Endodermal cell (in vitro differentiated cells): ENCODE measurements at regions not wholly inside any gene's neighbourhood (a gene's known extent, or its start where the extent isn't known, plus 50 kb on each side); places are given as distances from the start of the nearest gene placed in this dataset.

Source experiments
- DNase-seq: peaks from one replicate; pipeline ENCODE4 v3.0.0-alpha.2; 2017
- H3K27ac ChIP-seq: 2 replicates; pipeline ENCODE4 v1.5.1; 2013; ENCODE audit warnings: mild to moderate bottlenecking, low read depth, low read length, moderate library complexity
- H3K27me3 ChIP-seq: 2 replicates; pipeline ENCODE4 v1.6.1; 2013; ENCODE audit warnings: mild to moderate bottlenecking, low read length, moderate library complexity; ENCODE audit not compliant: insufficient read depth, control insufficient read depth, poor library complexity, severe bottlenecking
- H3K36me3 ChIP-seq: 2 replicates; pipeline ENCODE4 v1.7.0; 2013; ENCODE audit warnings: mild to moderate bottlenecking, low read length, moderate library complexity; ENCODE audit not compliant: control insufficient read depth, insufficient read depth
- H3K4me1 ChIP-seq: one replicate; pipeline ENCODE4 v1.7.0; 2013; ENCODE audit warnings: low read length; ENCODE audit not compliant: control insufficient read depth, insufficient read depth
- H3K4me3 ChIP-seq: 2 replicates; pipeline ENCODE4 v1.5.1; 2013; ENCODE audit warnings: mild to moderate bottlenecking, low read length, moderate library complexity
- H3K9ac ChIP-seq: 2 replicates; pipeline ENCODE4 v1.6.1; 2013; ENCODE audit warnings: mild to moderate bottlenecking, low read length, moderate library complexity; ENCODE audit not compliant: poor library complexity, severe bottlenecking; ENCODE audit errors: extremely low read depth
- H3K9me3 ChIP-seq: 2 replicates; pipeline ENCODE4 v1.6.1; 2013; ENCODE audit warnings: mild to moderate bottlenecking, low read length, moderate library complexity; ENCODE audit not compliant: control insufficient read depth
- H3K27ac Mint-ChIP-seq: 2 replicates; pipeline ENCODE4 v1.8.0; 2020; ENCODE audit warnings: mixed read lengths
- H3K27me3 Mint-ChIP-seq: 2 replicates; pipeline ENCODE4 v1.8.0; 2021; ENCODE audit warnings: mild to moderate bottlenecking, mixed read lengths; ENCODE audit not compliant: insufficient read depth
- H3K36me3 Mint-ChIP-seq: 2 replicates; pipeline ENCODE4 v1.8.0; 2020; ENCODE audit warnings: low read depth, mixed read lengths
- H3K4me1 Mint-ChIP-seq: 2 replicates; pipeline ENCODE4 v1.8.0; 2020; ENCODE audit warnings: mixed read lengths
- H3K4me3 Mint-ChIP-seq: 2 replicates; pipeline ENCODE4 v1.8.0; 2020; ENCODE audit warnings: mild to moderate bottlenecking, moderate library complexity, mixed read lengths
- H3K9me3 Mint-ChIP-seq: 2 replicates; pipeline ENCODE4 v1.8.0; 2020; ENCODE audit warnings: mild to moderate bottlenecking, mixed read lengths
- CTCF ChIP-seq: fragments of 200-600 bp; sonication (generic); conservative IDR thresholded peaks from 2 replicates; pipeline ENCODE4 v1.5.0; 2021; ENCODE audit warnings: antibody characterized with exemption, mild to moderate bottlenecking
- WGBS, 2 experiments: methylation state at CpG; one replicate each; pipeline versions ENCODE4 v1.1.5 to v1.1.7; 2013; ENCODE audit warnings: missing lambda C conversion rate in 2 of 2, mixed read lengths in 1 of 2; ENCODE audit not compliant: insufficient coverage in 1 of 2, insufficient read length in 1 of 2; 5-methylcytosine and 5-hydroxymethylcytosine counted together

DNA sequence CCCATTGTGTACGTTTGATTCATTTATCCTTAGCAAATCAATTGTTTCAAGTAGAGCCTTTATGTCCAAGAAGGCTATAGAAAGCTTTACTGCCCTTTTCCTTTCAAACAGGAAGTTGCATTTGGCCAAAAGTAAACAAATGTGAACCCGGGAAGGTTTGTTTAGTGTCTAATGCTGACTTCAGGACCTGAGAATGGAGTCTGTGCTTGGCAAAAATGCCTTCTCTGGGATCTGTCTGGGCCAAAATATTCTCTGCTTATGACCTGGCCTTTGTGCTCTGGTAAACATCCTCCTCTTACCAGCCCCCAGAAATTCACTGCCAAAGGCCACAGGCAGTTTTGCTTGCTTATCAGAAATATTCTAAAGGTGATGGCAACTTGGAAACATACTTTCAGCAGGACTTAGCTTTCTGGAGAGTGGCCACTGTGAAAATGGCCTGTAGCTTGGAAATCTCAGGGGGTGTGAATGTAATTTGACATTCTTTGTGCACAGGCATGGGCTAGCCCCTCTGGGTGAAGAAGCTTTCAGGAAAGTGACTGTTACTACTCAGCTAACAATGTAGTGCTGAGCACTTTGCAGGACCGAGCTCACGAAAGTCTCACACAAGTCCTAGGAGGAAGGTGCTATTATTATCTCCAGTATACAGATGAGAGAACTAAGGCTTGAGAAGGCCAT lies 199.5 kb downstream of the PTEN start:
- Histone ChIP-seq H3K4me3 (no peak overlapping the region), H3K27ac (no peak overlapping the region), H3K36me3 (no peaks in the 10 kb centered on the region), H3K9me3 (no peaks in the 10 kb centered on the region), H3K27me3 (no peaks in the 10 kb centered on the region), H3K9ac (no peak overlapping the region), H3K4me1 (peaks cover 6% of the 10 kb centered on the region)
- Mint-ChIP-seq H3K4me1 (peaks cover 14% of the 10 kb centered on the region), H3K4me3 (no peak overlapping the region), H3K9me3 (no peaks in the 10 kb centered on the region), H3K27me3 (peaks cover 5% of the 10 kb centered on the region), H3K36me3 (no peaks in the 10 kb centered on the region), H3K27ac (no peak overlapping the region)
- no peak for TF ChIP-seq CTCF
- 91 to 94% methylated on average over 4 of the region's 4 CpGs for WGBS, 2 experiments
- no peak for DNase-seq

DNA sequence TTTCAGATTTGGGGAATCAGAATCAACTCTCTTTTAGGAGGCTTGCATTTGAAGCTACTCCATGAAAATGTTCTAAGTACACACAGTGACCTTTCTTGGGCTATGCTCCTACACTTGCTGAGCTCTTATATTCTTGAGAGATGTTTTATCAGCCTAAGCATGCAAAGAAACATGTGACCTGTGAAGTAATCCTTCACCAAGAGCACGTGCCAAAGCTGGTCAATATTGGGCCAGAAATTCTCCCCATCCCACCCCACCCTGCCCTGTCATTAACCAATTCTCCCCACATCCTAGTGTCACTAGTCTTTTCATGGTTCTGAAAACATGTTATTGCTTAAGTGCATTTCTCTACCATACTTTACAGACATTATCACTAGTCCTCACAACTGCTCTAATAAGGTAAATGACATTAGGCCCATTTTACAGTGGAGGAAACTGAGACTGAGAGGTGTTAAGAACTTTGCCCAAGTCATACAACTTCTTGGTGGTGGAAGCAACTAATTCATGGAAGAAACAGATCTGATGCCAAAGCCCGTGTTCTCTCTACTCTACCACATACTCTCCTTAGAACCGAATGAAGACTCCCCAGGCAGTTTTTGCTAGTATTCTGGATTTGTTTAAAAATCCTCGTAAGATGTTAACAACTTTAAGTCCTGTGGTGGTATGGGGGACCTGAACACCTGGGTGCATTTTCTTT lies 200.6 kb downstream of the PTEN start:
- WGBS, 2 experiments = 83 to 98% methylated on average over 1 to 3 of the region's 4 CpGs
- Mint-ChIP-seq H3K27ac (no peak overlapping the region), H3K36me3 (no peaks in the 10 kb centered on the region), H3K4me1 (peaks cover 14% of the 10 kb centered on the region), H3K27me3 (peaks cover 5% of the 10 kb centered on the region), H3K9me3 (no peaks in the 10 kb centered on the region), H3K4me3 (no peak overlapping the region)
- DNase-seq = no peak
- TF ChIP-seq CTCF = no peak
- Histone ChIP-seq H3K27ac (no peak overlapping the region), H3K4me1 (peaks cover 6% of the 10 kb centered on the region), H3K36me3 (no peaks in the 10 kb centered on the region), H3K9me3 (no peaks in the 10 kb centered on the region), H3K9ac (no peak overlapping the region), H3K27me3 (no peaks in the 10 kb centered on the region), H3K4me3 (no peak overlapping the region)

GRCh38 chr10:88064608-88065382 lies 201.4 kb downstream of the PTEN start:
- H3K4me1 Mint-ChIP-seq = peaks cover 17% of the 10 kb centered on the region
- DNase-seq = no peak
- TF ChIP-seq CTCF = no peak
- Histone ChIP-seq H3K27ac (no peak overlapping the region), H3K9ac (no peak overlapping the region), H3K4me1 (peaks cover 6% of the 10 kb centered on the region), H3K36me3 (no peaks in the 10 kb centered on the region), H3K27me3 (no peaks in the 10 kb centered on the region), H3K9me3 (no peaks in the 10 kb centered on the region), H3K4me3 (no peak overlapping the region)
- no peaks in the 10 kb centered on the region for H3K9me3 Mint-ChIP-seq
- H3K4me3 Mint-ChIP-seq = no peak overlapping the region
- 95 to 100% methylated on average over 5 of the region's 5 CpGs for WGBS, 2 experiments
- H3K36me3 Mint-ChIP-seq = no peaks in the 10 kb centered on the region
- peaks cover 5% of the 10 kb centered on the region for H3K27me3 Mint-ChIP-seq
- H3K27ac Mint-ChIP-seq = no peak overlapping the region
